A549 (cell line): ENCODE measurements at regions not wholly inside any gene's neighbourhood (a gene's known extent, or its start where the extent isn't known, plus 50 kb on each side); places are given as distances from the start of the nearest gene placed in this dataset.

Experiments
- ATAC-seq, 2 experiments: fragments of 200-7000 bp in 1 of 2; fragments of >200 bp in 1 of 2; cut with Nextera tagmentation in 1 of 2; cut with Tn5 transposase in 1 of 2; 3 replicates each; pipeline versions ENCODE4 v1.8.0 to v1.9.1; 2018 to 2020; ENCODE audit warnings: mild to moderate bottlenecking in 1 of 2, moderate library complexity in 1 of 2
- CTCF ChIA-PET: fragments of 300-600 bp; sonication (Branson Sonifier 250); formaldehyde crosslinking; extraction: SDS; loops from one replicate; lab custom pipeline; 2021; ENCODE audit warnings: antibody characterized with exemption, inconsistent platforms; lab: Yijun Ruan, JAX
- POLR2A ChIA-PET: fragments of 350-600 bp; formaldehyde crosslinking; extraction: SDS; loops from one replicate; lab custom pipeline; 2021; ENCODE audit warnings: antibody characterized with exemption, inconsistent platforms; lab: Yijun Ruan, JAX
- DNase-seq, 2 experiments: peaks; one replicate each; pipeline versions ENCODE4 v3.0.0 to v3.0.0-alpha.2; 2011 to 2016; ENCODE audit warnings: low read depth in 1 of 2, low spot score in 1 of 2
- FAIRE-seq: peaks from 2 replicates; lab custom pipeline; 2011; peaks lifted over from hg19 to GRCh38; lab: Jason Lieb, UNC
- H3K27ac ChIP-seq, 2 experiments: fragments of >200 bp; sonication (Bioruptor Twin); formaldehyde crosslinking; 3 replicates each; pipeline ENCODE4 v1.5.1; 2016 to 2017
- H3K4me1 ChIP-seq: fragments of >200 bp; sonication (Bioruptor Twin); formaldehyde crosslinking; 3 replicates; pipeline ENCODE4 v1.6.1; 2016
- H3K4me2 ChIP-seq: fragments of >200 bp; sonication (Bioruptor Twin); formaldehyde crosslinking; 3 replicates; pipeline ENCODE4 v1.6.1; 2016
- H3K4me3 ChIP-seq: fragments of >200 bp; sonication (Bioruptor Twin); formaldehyde crosslinking; 3 replicates; pipeline ENCODE4 v1.5.1; 2016
- H3K9me3 ChIP-seq: fragments of >200 bp; sonication (Bioruptor Twin); formaldehyde crosslinking; 3 replicates; pipeline ENCODE4 v1.6.1; 2016
- ATOH8 ChIP-seq: fragments of 250-450 bp; sonication (Bioruptor Pico); IDR thresholded peaks from 2 replicates; pipeline ENCODE4 v1.5.0; 2020; ENCODE audit warnings: low read depth, mild to moderate bottlenecking, moderate library complexity
- BHLHE40 ChIP-seq: IDR thresholded peaks from 2 replicates; pipeline ENCODE4 v1.6.1; 2012; ENCODE audit warnings: low read depth, low read length, inconsistent platforms
- CBX8 ChIP-seq: fragments of 200-600 bp; sonication (generic); IDR thresholded peaks from 2 replicates; pipeline ENCODE4 v1.6.1; 2016
- CEBPB ChIP-seq, 2 experiments: fragments of >200 bp in 1 of 2; sonication (Bioruptor Twin) in 1 of 2; formaldehyde crosslinking in 1 of 2; IDR thresholded peaks; 2 replicates each; pipeline ENCODE4 v1.6.1; 2012 to 2016
- CHD4 ChIP-seq: fragments of 200-600 bp; sonication (generic); IDR thresholded peaks from 2 replicates; pipeline ENCODE4 v1.6.1; 2016; ENCODE audit warnings: antibody characterized with exemption, mild to moderate bottlenecking, borderline replicate concordance
- CTCF ChIP-seq: fragments of >200 bp; sonication (Bioruptor Twin); formaldehyde crosslinking; IDR thresholded peaks from 3 replicates; pipeline ENCODE4 v1.5.1; 2016
- E2F6 ChIP-seq: IDR thresholded peaks from 2 replicates; pipeline ENCODE4 v1.6.1; 2012; ENCODE audit warnings: low read depth, borderline replicate concordance
- FOSL2 ChIP-seq, 2 experiments: fragments of 450-650 bp in 1 of 2; fragments of >200 bp in 1 of 2; sonication (Bioruptor Twin) in 1 of 2; formaldehyde crosslinking; IDR thresholded peaks; 2 replicates each; pipeline versions ENCODE4 v1.5.0 to v1.6.1; 2016 to 2020; ENCODE audit warnings: mild to moderate bottlenecking in 1 of 2, moderate library complexity in 1 of 2
- GATA3 ChIP-seq: IDR thresholded peaks from 2 replicates; pipeline ENCODE4 v1.6.1; 2012; ENCODE audit warnings: borderline replicate concordance
- HDAC2 ChIP-seq: fragments of 200-600 bp; sonication (generic); IDR thresholded peaks from 2 replicates; pipeline ENCODE4 v1.6.1; 2016
- JUN ChIP-seq, 2 experiments: fragments of >200 bp; sonication (Bioruptor Twin); formaldehyde crosslinking; IDR thresholded peaks; 2 replicates in 1 of 2; 3 replicates in 1 of 2; pipeline ENCODE4 v1.6.1; 2016 to 2017
- KDM1A ChIP-seq: fragments of 200-600 bp; sonication (generic); IDR thresholded peaks from 2 replicates; pipeline ENCODE4 v1.6.1; 2016; ENCODE audit warnings: low read depth, mild to moderate bottlenecking
- KDM5A ChIP-seq: fragments of 200-600 bp; sonication (generic); IDR thresholded peaks from 2 replicates; pipeline ENCODE4 v1.6.1; 2016; ENCODE audit warnings: antibody characterized with exemption, mild to moderate bottlenecking
- MAFK ChIP-seq: fragments of 450-650 bp; IDR thresholded peaks from 2 replicates; pipeline ENCODE4 v1.6.1; 2014; ENCODE audit not compliant: partially characterized antibody
- MYC ChIP-seq: IDR thresholded peaks from 2 replicates; pipeline ENCODE4 v1.6.1; 2012; ENCODE audit warnings: mild to moderate bottlenecking, inconsistent platforms, low read length, improper control_type of control experiment, borderline replicate concordance
- NR3C1 ChIP-seq: fragments of >200 bp; sonication (Bioruptor Twin); formaldehyde crosslinking; IDR thresholded peaks from 3 replicates; pipeline ENCODE4 v1.6.1; 2017
- POLR2AphosphoS2 ChIP-seq: conservative IDR thresholded peaks from 2 replicates; pipeline ENCODE4 v1.6.1; 2012; ENCODE audit warnings: low read length, improper control_type of control experiment, inconsistent platforms
- RAD21 ChIP-seq, 2 experiments: fragments of >200 bp in 1 of 2; sonication (Bioruptor Twin) in 1 of 2; formaldehyde crosslinking in 1 of 2; IDR thresholded peaks in 1 of 2; conservative IDR thresholded peaks in 1 of 2; 2 replicates in 1 of 2; 3 replicates in 1 of 2; pipeline ENCODE4 v1.6.1; 2012 to 2018; ENCODE audit warnings: inconsistent platforms in 1 of 2
- RCOR1 ChIP-seq: fragments of 150-350 bp; IDR thresholded peaks from 2 replicates; pipeline ENCODE4 v1.6.1; 2014; ENCODE audit warnings: antibody characterized with exemption, low read length, low read depth
- REST ChIP-seq: fragments of 200-600 bp; sonication (generic); IDR thresholded peaks from 2 replicates; pipeline ENCODE4 v1.6.1; 2016; ENCODE audit warnings: antibody characterized with exemption, mild to moderate bottlenecking, moderate library complexity
- RNF2 ChIP-seq: fragments of 200-600 bp; sonication (generic); IDR thresholded peaks from 2 replicates; pipeline ENCODE4 v1.6.1; 2016; ENCODE audit warnings: low read depth, mild to moderate bottlenecking, antibody characterized with exemption, moderate library complexity, borderline replicate concordance
- TFCP2L1 ChIP-seq: fragments of 250-450 bp; sonication (Bioruptor Pico); IDR thresholded peaks from 2 replicates; pipeline ENCODE4 v1.5.0; 2021; ENCODE audit warnings: mild to moderate bottlenecking
- TP53 ChIP-seq: fragments of 250-450 bp; sonication (Bioruptor Pico); IDR thresholded peaks from 2 replicates; pipeline ENCODE4 v1.5.0; 2021; ENCODE audit warnings: mild to moderate bottlenecking, moderate library complexity
- ZNF302 ChIP-seq: fragments of 250-450 bp; sonication (Bioruptor Pico); IDR thresholded peaks from 2 replicates; pipeline ENCODE4 v1.9.0; 2021; ENCODE audit warnings: inconsistent platforms, mild to moderate bottlenecking, moderate library complexity
- WGBS: methylation state at CpG from one replicate; pipeline ENCODE4 v1.1.6; 2017; ENCODE audit errors: missing lambda C conversion rate; 5-methylcytosine and 5-hydroxymethylcytosine counted together

GRCh38 chr7:52752891-52753290 is 282.5 kb upstream of the POM121L12 start:
- ATAC-seq (no peak), FAIRE-seq (peak; percentile 7)
- ChIA-PET POLR2A (no interaction called here), CTCF (no interaction called here)
- WGBS, result 31% methylated on average over 4 of the region's 4 CpGs
- no peak overlapping the region for H3K4me2 ChIP-seq
- H3K9me3 ChIP-seq, result no peaks in the 10 kb centered on the region
- TF ChIP-seq E2F6, result no peak
- TF ChIP-seq RNF2, result no peak
- no peak for TF ChIP-seq KDM5A
- TF ChIP-seq NR3C1, result no peak
- no peak for TF ChIP-seq TFCP2L1 (CRISPR knock-in tag)
- TF ChIP-seq RCOR1, result no peak
- TF ChIP-seq, all 56 proteins: peak for 0
- Histone ChIP-seq H3K4me1 (no peaks in the 10 kb centered on the region), H3K4me3 (no peak overlapping the region), H3K27ac (no peak overlapping the region)
- DNase-seq, result no peak

- CTCF ChIA-PET, result no interaction called here
- no peak for DNase-seq
Observed at GRCh38 chr7:52749880-52750279, 285.6 kb upstream of the POM121L12 start.

GRCh38 chr7:52747817-52748216 is 287.6 kb upstream of the POM121L12 start:
- DNase-seq, result no peak
- Histone ChIP-seq H3K4me1 (no peaks in the 10 kb centered on the region), H3K4me3 (no peak overlapping the region), H3K9me3 (no peaks in the 10 kb centered on the region), H3K4me2 (no peak overlapping the region), H3K27ac (no peak overlapping the region)
- no peak for ATAC-seq
- WGBS, result under 1% methylated on average over 3 of the region's 3 CpGs
- ChIA-PET POLR2A (no interaction called here), CTCF (no interaction called here)
- no peak for FAIRE-seq
- TF ChIP-seq TP53 (CRISPR knock-in tag) (no peak), JUN (IDR thresholded peaks at IDR 0.05) (no peak), CEBPB (IDR thresholded peaks at IDR 0.05) (no peak), BHLHE40 (no peak), HDAC2 (no peak), MYC (no peak), KDM1A (no peak), FOSL2 (IDR thresholded peaks at IDR 0.05) (no peak), FOSL2 (CRISPR knock-in tag; IDR thresholded peaks at IDR 0.05) (no peak), ZNF302 (CRISPR knock-in tag) (no peak), NR3C1 (no peak), CHD4 (no peak), MAFK (no peak), CTCF (no peak), POLR2AphosphoS2 (no peak)

More at GRCh38 chr7:52749880-52750279, 285.6 kb upstream of the POM121L12 start:
- Histone ChIP-seq H3K4me1 (no peaks in the 10 kb centered on the region), H3K27ac (no peak overlapping the region), H3K4me3 (no peak overlapping the region), H3K9me3 (no peaks in the 10 kb centered on the region), H3K4me2 (no peak overlapping the region)
- 0% methylated on average over 4 of the region's 4 CpGs for WGBS
- TF ChIP-seq ATOH8 (CRISPR knock-in tag) (no peak), CBX8 (no peak), REST (no peak), KDM5A (no peak), RAD21 (conservative IDR thresholded peaks at IDR 0.05 in 1 of 2, IDR thresholded peaks at IDR 0.05 in 1 of 2) (no peak), CEBPB (IDR thresholded peaks at IDR 0.05) (no peak), RNF2 (no peak), GATA3 (no peak)
- POLR2A ChIA-PET, result no interaction called here
- ATAC-seq, result no peak
- no peak for FAIRE-seq
